HG03571 (cell line): ENCODE measurements at regions not wholly inside any gene's neighbourhood (a gene's known extent, or its start where the extent isn't known, plus 50 kb on each side); places are given as distances from the start of the nearest gene placed in this dataset.
"Not testable (repeated sequence)": the region's sequence is repeated elsewhere in the genome, so short reads cannot be mapped to it uniquely, and the experiment has no call there.

Experiments used
- ATAC-seq: cut with Tn5 transposase; IDR thresholded peaks from one replicate; pipeline ENCODE4 v1.9.1; 2021; ENCODE audit not compliant: unreplicated experiment

GRCh38 chr3:130800829-130801228 is 54.2 kb upstream of the PIK3R4 start:
- ATAC-seq: no peak

GRCh38 chr3:130801473-130801872 is 54.8 kb upstream of the PIK3R4 start:
- ATAC-seq: no peak

- ATAC-seq: no peak
These were observed 64.9 kb upstream of the PIK3R4 start for GRCh38 chr3:130811557-130811956.

GRCh38 chr3:130814691-130815472 is 68.3 kb upstream of the PIK3R4 start:
- ATAC-seq: no peak

GRCh38 chr3:130816561-130817445 is 70.2 kb upstream of the PIK3R4 start:
- ATAC-seq: no peak

GRCh38 chr3:130818066-130818465 is 71.4 kb upstream of the PIK3R4 start:
- not testable (repeated sequence) for ATAC-seq

- no peak for ATAC-seq
These were observed 72.9 kb upstream of the ATP2C1 start for GRCh38 chr3:130820976-130821375.

GRCh38 chr3:130821806-130822205 is 72.1 kb upstream of the ATP2C1 start:
- ATAC-seq: no peak

- no peak for ATAC-seq
These were observed 70.5 kb upstream of the ATP2C1 start for GRCh38 chr3:130823241-130823884.

GRCh38 chr3:130823996-130824395 is 69.9 kb upstream of the ATP2C1 start:
- no peak for ATAC-seq

GRCh38 chr3:130825762-130826299 is 68.1 kb upstream of the ATP2C1 start:
- no peak for ATAC-seq

GRCh38 chr3:130826516-130827182 is 67.2 kb upstream of the ATP2C1 start:
- no peak for ATAC-seq

- ATAC-seq: no peak
These were observed 66.4 kb upstream of the ATP2C1 start for GRCh38 chr3:130827486-130827885.

- no peak for ATAC-seq
These were observed 64.6 kb upstream of the ATP2C1 start for GRCh38 chr3:130828948-130829947.

GRCh38 chr3:130831719-130832400 is 62.0 kb upstream of the ATP2C1 start:
- ATAC-seq: no peak

- ATAC-seq: not testable (repeated sequence)
These were observed 61.5 kb upstream of the ATP2C1 start for GRCh38 chr3:130832401-130832746.

GRCh38 chr3:130834476-130834875 is 59.4 kb upstream of the ATP2C1 start:
- no peak for ATAC-seq

GRCh38 chr3:130835483-130835882 is 58.4 kb upstream of the ATP2C1 start:
- ATAC-seq: no peak
